ENCODE measurements at regions not wholly inside any gene's neighbourhood (a gene's known extent, or its start where the extent isn't known, plus 50 kb on each side); places are given as distances from the start of the nearest gene placed in this dataset.

DNA sequence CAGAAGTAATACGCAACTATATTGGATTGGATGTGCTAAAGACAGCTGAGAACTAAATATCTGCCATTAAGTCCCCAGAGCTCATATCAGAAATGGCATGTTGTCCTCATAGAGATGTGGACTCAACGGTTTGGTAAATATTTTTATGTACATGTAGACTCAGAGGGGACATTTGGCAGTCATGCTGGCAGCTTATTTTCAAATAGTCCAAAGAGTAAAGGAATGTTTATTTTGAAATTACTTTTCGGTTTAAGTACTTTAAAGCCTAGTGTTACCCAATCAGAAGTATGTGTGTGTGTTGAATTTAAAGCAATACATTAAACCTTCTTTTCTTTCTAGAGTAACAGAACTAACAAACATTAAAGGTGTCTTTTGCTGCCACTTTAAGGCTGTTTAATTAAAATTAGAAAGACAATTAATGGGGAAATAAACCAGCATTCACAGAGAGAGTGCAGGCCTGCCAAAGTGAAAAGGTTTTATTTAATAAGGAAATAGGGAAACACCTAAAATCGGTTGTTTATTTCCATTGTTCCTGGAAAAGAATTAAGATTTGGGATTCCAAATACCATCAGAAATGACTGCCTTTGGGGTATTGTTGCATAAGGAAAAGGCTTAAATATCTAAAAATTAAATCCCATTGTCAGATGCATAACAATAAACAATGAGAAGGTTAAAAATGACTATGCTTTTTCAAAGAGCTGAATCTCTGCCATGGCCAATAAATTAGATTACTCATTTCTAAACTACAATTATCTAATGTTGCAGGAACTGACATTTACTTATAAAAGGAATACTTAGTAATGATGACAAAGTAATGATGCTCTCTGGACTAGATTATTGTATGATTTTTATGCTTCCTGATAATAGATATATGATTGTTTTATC, 113.4 kb upstream of the AHR start:
- no peak for DNase-seq

- no peak for DNase-seq
These were observed 112.8 kb upstream of the AHR start for GRCh38 chr7:17185690-17186070.

GRCh38 chr7:17186745-17187530, 111.5 kb upstream of the AHR start:
- no peak for DNase-seq

DNA sequence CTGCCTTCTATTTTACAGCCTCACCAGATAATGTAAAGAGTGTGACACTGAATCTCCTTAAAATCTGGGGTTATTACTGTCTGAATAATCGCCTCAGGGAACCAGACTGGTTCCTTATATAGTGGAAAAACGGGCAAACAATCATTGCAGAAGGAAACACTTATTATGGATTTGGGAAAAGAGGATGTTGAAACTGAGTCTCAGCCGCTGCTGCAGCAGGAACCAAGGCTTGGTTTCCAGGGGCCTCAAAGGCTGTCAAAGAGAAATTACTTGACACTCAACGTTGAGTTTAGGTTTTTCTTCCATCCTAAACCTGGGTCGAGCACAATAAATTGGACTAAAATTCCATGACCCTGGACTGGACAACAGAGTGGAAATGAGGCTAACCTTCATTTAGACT, 103.8 kb upstream of the AHR start:
- DNase-seq: no peak

DNA sequence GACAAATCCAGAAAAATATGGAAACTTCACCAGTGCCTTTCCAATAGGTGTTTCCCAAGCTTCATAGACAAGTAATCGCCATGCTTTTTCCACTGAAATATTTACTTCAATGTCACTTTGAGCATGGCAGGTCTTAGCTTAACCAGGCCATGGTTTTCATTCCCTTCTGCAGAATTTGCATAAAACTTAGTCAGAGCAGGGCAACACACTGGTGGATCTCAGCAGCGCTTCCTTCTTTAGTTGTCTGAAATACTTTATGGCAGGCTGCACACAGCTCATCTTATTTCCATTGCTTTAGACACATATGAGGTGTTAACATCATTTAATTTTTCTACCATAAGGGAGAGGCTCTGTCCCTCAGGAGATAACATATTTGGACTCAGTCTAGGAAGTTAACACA, 102.9 kb upstream of the AHR start:
- DNase-seq: no peak

- DNase-seq: peak; percentile 84
These were observed 92.5 kb upstream of the AHR start for GRCh38 chr7:17205910-17206309.

DNA sequence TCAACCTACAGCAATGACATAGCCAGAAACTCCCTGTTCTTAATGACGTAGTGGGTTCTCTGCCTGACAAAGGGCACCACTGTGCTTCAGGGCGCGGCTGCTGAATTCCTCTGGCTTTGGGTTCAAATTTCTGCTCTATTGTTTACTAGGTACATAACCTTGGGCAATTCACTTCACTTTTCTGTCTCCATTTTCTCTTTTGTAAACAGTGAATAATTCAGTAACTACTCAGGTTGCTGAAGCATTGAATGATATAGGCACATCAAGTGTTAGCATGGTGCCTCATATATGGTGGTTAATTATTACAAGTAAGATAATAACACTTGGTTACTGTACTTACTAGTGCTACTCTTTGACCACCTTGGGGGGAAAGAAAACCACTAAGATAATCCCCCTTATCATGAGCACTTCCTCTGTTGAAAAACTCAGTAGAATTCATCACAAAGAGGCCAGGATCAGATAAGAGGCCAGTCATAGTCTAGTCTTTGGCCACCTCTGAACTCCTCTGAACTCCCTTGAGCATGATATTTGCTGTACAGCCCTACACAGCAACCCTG, 92.0 kb upstream of the AHR start:
- peak; percentile 74 for DNase-seq

DNA sequence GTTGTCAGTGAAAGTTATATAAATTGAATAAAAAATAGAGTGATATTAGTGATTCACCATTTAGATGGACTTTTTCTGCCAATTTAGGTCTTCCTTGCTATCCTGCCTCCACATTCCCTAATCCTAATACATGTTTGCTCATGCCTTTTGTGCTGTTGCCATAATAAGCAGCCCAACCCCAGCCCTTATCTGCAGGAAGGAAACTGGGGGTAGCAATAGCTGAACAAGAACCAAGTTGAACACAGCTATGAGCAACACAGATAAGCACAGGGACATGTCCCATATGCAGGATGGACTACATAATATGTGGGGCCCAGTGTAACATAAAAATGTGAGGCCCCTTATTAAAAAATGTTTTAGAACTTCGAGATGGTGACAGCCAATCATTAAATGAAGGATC, 91.2 kb upstream of the AHR start:
- peak; percentile 68 for DNase-seq

DNA sequence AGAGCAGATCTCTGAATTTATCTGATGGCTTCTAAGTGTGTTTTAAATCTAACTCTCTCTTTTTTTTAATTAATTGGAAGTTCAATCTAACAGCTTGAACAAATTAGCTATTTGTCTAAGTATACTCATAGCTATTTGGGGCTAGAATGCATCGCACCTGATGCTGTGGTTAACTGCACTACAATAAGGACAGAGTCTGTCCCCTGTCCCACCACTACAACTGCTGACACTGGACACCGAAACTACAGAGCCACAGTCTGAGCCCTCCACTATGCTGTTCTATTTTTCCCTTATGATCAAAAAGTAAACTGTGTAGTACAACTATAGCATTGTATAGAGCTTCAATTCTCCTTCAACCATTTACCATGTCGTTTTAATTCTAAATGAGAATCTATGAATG, 89.4 kb upstream of the AHR start:
- no peak for DNase-seq

DNA sequence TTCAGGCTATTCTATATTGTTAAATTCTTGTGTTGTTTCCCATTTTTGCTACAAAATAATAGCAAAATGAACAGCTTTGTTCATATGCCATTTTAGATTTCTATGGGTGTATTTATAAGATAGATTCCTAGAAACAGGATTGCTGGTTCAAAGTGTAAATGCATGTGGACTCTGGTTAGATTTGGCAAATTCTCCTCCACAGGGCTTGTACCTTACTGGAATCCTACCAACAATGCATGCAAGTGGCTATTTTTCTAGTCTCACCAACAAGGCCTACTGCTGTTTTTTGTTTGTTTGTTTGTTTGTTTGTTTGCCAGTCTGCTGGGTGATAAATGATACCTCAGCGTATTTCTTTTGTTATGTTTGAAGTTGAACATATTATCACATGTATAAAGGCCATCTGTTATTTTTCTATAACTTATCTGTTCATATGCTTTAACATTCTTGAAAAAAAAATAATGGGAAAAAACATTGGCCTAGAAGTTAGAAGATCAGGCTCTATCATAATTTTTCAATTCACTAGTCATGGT, 87.1 kb upstream of the AHR start:
- DNase-seq: no peak

DNA sequence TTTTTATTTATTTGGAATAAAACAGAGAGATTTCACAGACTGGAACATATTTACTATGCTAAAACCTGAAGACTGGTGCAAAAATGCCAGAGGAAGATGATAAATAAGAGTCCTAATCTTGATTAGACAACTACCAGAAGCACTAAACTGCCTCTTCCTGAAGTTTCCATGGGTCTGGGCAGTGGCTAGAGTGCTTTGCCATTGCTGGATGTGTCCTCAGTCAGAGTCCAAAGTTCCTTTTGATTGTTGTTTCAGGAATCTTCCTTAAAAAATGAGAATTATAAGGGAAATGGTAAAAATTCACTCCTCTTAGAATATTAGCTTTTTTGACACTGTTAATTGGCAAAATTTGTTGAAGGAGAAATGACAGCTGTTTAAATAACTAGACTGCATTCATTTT, 86.3 kb upstream of the AHR start:
- DNase-seq: no peak

GRCh38 chr7:17227766-17228490, 70.5 kb upstream of the AHR start:
- no peak for DNase-seq

- DNase-seq: no peak
These were observed 69.2 kb upstream of the AHR start for GRCh38 chr7:17229228-17229627.

GRCh38 chr7:17230099-17230807, 68.2 kb upstream of the AHR start:
- DNase-seq: no peak

DNA sequence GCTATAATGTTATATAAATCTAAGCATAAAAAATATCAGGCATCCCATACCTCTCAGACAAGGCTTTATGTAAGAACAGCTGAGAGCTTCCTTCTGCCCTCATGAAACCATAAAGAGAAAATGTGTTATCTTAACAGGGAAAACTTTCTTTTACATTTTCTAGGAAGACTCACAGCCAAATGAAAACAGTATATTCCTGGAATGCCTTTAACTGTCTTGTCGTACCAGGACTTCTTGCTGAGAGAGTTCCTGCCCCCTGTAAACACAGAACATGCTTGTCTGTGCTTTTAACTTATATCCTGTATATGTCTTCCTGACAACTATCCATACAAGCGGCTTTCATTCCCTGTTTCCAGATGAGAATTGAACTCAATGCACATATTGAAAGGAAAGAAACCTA, 64.8 kb upstream of the AHR start:
- peak; percentile 32 for DNase-seq

- peak; percentile 40 for DNase-seq
These were observed 64.4 kb upstream of the AHR start for GRCh38 chr7:17234030-17234397.

- peak; percentile 84 for DNase-seq
These were observed 63.9 kb upstream of the AHR start for GRCh38 chr7:17234398-17235031.

DNA sequence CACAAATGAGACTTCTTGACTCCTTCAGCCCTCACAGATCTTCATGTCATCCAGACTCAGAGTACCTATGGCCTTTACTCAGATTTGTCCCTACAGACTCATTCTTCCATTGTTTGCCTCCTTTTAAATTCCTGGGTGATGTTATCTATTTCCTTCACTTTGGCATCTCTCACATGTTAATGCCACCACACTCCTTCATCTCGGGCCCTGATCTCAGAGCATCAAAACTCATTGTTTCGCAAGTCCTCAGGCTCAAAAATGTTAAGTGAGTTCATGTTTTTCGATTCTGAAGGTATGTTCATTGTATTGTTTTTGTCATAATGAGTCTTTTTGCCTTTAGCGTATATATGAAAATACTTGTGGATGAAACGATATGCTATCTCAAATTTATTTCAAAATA, 62.3 kb upstream of the AHR start:
- no peak for DNase-seq

- no peak for DNase-seq
These were observed 61.8 kb upstream of the AHR start for GRCh38 chr7:17236603-17237002.

DNA sequence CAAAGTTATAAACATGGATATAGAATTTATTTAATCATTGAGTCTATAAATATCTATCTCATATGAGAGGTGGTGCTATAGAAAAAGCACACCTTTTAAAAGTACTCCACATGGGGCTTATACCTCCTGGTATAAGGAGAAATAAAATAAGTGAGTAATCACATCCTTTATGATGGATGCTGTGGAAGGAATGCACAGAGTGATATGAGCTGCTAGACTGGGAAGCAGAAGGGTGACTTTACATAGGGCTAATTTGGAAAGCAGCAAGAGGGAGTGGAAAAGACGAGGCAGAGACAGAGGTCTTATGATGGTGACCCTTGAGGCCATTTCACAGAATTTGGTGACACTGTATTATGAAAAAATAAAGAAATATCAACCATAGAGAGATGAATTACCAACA, 59.4 kb upstream of the AHR start:
- DNase-seq: no peak

DNA sequence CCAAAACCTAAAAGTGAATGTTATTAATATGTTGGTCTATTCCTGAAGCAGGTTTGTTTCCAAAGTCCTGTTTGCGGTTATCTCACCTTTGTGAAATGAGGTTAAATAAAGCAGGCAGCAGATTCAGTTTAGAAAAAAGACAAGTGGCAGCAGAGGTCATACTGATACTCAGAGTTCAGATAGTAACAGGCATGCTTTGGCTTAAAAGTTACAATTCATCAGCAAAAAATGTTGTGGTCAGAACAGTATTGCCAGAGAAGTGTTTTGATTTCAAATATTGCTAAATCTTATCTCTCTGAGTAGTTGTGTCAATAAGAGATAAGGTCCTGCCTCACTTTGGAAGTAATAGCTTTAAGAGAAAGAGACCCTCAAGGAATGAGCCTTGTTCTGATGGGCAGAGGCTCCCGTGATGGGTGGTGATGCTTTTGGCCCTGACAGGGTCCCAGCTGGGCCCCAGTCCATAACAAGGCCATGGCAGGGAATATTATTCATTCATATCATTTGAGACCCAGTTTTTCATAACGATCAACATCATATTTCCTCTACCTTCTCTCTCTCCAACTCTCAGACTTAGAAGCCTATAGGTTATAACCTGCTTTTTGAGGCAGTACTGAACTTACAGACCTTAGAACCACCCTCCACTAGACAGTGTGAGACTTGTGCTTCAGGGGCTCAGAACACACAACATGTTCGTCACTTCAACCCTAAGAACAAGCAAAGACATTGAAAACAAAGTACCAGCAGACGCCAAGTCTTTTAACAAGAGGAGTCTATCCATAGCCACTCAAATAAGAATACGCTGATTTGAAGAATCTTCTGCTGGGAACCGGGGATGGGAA, 58.5 kb upstream of the AHR start:
- DNase-seq: no peak
